HEK293T (cell line): ENCODE measurements at regions not wholly inside any gene's neighbourhood (a gene's known extent, or its start where the extent isn't known, plus 50 kb on each side); places are given as distances from the start of the nearest gene placed in this dataset.

ENCODE experiments used
- ARNT ChIP-seq: fragments of 450-650 bp; IDR thresholded peaks from 2 replicates; pipeline ENCODE4 v1.6.1; 2017; ENCODE audit warnings: mild to moderate bottlenecking
- BHLHE40 ChIP-seq: fragments of 450-650 bp; IDR thresholded peaks from 2 replicates; pipeline ENCODE4 v1.6.1; 2016; ENCODE audit warnings: mild to moderate bottlenecking, moderate library complexity, borderline replicate concordance
- CTBP1 ChIP-seq: fragments of 450-650 bp; IDR thresholded peaks from 2 replicates; pipeline ENCODE4 v1.6.1; 2016; ENCODE audit warnings: borderline replicate concordance
- ELF4 ChIP-seq: fragments of 450-650 bp; IDR thresholded peaks from 2 replicates; pipeline ENCODE4 v1.6.1; 2017; ENCODE audit warnings: antibody characterized with exemption
- FOXA1 ChIP-seq: fragments of 450-650 bp; IDR thresholded peaks from 2 replicates; pipeline ENCODE4 v1.6.1; 2016; ENCODE audit warnings: mild to moderate bottlenecking
- FOXK2 ChIP-seq: fragments of 450-650 bp; IDR thresholded peaks from 2 replicates; pipeline ENCODE4 v1.6.1; 2016; ENCODE audit warnings: mild to moderate bottlenecking
- HDGF ChIP-seq: fragments of 450-650 bp; IDR thresholded peaks from 2 replicates; pipeline ENCODE4 v1.6.1; 2017; ENCODE audit warnings: antibody characterized with exemption, borderline replicate concordance
- LEF1 ChIP-seq: fragments of 450-650 bp; IDR thresholded peaks from 2 replicates; pipeline ENCODE4 v1.6.1; 2017; ENCODE audit warnings: mild to moderate bottlenecking, borderline replicate concordance
- NFRKB ChIP-seq: fragments of 450-650 bp; IDR thresholded peaks from 2 replicates; pipeline ENCODE4 v1.6.1; 2016; ENCODE audit warnings: mild to moderate bottlenecking, moderate library complexity
- SP1 ChIP-seq: fragments of 450-650 bp; IDR thresholded peaks from 2 replicates; pipeline ENCODE4 v1.6.1; 2017
- SUZ12 ChIP-seq: fragments of 450-650 bp; IDR thresholded peaks from 2 replicates; pipeline ENCODE4 v1.6.1; 2016; ENCODE audit warnings: mild to moderate bottlenecking
- ZNF384 ChIP-seq: fragments of 450-650 bp; IDR thresholded peaks from 2 replicates; pipeline ENCODE4 v1.6.1; 2016
- TF ChIP-seq, protein P1 (sequence below): fragments of 450-650 bp; IDR thresholded peaks from 2 replicates; pipeline ENCODE4 v1.6.1; 2016

DNA sequence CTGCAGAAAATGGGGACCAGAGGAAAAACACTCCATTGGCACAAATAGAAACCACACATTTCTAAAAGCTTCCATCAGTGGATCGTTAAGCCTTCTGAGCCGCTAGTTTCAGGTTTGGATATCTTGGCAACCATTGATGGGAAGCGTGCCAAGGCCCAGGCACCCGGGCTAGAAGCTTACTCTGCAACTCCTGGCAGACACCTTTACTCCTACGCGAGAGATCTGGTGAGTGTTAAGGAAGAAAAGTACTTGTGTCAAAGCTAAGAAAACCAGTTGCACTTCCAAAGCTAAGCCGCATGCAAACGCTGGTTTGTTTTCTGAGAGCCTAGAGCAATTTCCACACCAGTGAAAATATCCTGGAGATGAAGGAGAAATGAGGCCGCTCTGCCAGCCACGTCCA is 472.4 kb downstream of the PMP22 start:
- TF ChIP-seq BHLHE40 (no peak), NFRKB (no peak), LEF1 (no peak), CTBP1 (no peak), HDGF (no peak), ZNF384 (no peak), FOXA1 (no peak), FOXK2 (no peak), ELF4 (no peak), SP1 (no peak), SUZ12 (no peak), ARNT (no peak)
- TF ChIP-seq, protein P1, sequence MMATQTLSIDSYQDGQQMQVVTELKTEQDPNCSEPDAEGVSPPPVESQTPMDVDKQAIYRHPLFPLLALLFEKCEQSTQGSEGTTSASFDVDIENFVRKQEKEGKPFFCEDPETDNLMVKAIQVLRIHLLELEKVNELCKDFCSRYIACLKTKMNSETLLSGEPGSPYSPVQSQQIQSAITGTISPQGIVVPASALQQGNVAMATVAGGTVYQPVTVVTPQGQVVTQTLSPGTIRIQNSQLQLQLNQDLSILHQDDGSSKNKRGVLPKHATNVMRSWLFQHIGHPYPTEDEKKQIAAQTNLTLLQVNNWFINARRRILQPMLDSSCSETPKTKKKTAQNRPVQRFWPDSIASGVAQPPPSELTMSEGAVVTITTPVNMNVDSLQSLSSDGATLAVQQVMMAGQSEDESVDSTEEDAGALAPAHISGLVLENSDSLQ: no peak
